GM12864 (cell line): ENCODE measurements at regions not wholly inside any gene's neighbourhood (a gene's known extent, or its start where the extent isn't known, plus 50 kb on each side); places are given as distances from the start of the nearest gene placed in this dataset.

ENCODE experiments used
- DNase-seq: peaks from one replicate; pipeline ENCODE4 v3.0.0-alpha.2; 2011; ENCODE audit warnings: low read depth
- H3K4me3 ChIP-seq: 2 replicates; pipeline ENCODE4 v1.5.1; 2011; ENCODE audit warnings: mild to moderate bottlenecking, low read depth, low read length, control low read depth
- TF ChIP-seq, protein P1 (sequence below): IDR thresholded peaks from 2 replicates; pipeline ENCODE4 v1.5.1; 2011; ENCODE audit warnings: low read depth, mild to moderate bottlenecking, moderate library complexity, low read length, control low read depth, inconsistent platforms; ENCODE audit errors: missing control alignments

DNA sequence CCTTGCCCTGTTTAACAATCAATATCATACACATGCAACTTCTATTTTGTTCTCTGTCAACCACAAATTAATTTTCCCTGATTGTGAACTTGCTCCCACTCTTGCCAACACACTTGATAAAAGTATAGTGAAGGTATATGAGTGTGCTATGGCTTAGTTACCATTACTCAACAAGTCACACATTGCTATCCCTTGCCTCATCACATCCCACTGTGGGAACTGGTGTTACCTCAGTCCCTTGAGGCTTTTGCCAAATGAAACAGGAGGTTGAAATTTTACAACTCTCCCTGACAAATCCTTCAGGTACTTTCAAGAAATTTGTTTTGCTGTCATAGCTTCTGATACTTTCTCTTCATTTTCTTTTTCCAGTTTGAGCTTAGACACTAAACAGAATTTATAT lies 472.5 kb upstream of the SEMA3D start:
- TF ChIP-seq, protein P1, sequence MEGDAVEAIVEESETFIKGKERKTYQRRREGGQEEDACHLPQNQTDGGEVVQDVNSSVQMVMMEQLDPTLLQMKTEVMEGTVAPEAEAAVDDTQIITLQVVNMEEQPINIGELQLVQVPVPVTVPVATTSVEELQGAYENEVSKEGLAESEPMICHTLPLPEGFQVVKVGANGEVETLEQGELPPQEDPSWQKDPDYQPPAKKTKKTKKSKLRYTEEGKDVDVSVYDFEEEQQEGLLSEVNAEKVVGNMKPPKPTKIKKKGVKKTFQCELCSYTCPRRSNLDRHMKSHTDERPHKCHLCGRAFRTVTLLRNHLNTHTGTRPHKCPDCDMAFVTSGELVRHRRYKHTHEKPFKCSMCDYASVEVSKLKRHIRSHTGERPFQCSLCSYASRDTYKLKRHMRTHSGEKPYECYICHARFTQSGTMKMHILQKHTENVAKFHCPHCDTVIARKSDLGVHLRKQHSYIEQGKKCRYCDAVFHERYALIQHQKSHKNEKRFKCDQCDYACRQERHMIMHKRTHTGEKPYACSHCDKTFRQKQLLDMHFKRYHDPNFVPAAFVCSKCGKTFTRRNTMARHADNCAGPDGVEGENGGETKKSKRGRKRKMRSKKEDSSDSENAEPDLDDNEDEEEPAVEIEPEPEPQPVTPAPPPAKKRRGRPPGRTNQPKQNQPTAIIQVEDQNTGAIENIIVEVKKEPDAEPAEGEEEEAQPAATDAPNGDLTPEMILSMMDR = no peak
- no peak for DNase-seq
- H3K4me3 ChIP-seq = no peak overlapping the region

DNA sequence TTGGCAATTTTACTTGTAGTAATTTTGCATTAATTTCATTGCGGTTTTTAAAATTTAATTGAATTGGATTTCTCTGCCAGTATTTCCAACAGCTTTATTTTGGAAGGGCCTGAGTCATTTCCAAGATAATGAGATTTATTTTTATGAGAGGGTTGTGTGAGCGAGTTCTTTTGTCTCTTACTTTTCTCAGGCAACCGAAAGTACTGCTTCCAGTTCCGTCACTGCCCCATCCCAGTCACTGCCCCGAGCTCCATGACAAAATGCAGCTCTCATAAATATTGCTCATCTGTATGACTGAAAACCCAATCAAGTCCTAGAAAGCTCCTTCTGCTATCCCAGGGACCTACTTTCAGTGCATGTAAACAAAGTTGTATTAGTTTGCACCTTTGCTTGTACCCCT lies 468.4 kb upstream of the SEMA3D start:
- TF ChIP-seq, protein P1 = no peak
- DNase-seq = no peak
- no peak overlapping the region for H3K4me3 ChIP-seq

DNA sequence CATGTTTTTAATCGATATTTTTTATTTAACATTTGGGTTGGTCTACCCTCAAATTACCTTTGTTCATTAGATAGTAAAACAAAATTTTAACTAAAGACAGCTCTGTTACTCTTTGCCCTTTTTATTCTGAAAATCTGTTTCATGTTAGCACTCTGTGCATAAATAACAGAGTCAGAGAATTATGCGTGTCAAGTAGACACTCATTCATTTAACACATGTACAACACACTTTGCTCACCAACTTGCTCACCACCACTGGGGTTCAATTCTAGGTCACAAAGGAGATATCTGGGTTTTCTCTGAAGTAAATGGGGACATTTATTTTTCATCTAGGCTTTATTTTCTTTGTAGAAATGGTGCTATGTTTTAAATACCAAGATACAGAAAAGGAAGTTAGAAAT lies 457.4 kb upstream of the SEMA3D start:
- DNase-seq = no peak
- TF ChIP-seq, protein P1 = no peak
- H3K4me3 ChIP-seq = no peak overlapping the region

DNA sequence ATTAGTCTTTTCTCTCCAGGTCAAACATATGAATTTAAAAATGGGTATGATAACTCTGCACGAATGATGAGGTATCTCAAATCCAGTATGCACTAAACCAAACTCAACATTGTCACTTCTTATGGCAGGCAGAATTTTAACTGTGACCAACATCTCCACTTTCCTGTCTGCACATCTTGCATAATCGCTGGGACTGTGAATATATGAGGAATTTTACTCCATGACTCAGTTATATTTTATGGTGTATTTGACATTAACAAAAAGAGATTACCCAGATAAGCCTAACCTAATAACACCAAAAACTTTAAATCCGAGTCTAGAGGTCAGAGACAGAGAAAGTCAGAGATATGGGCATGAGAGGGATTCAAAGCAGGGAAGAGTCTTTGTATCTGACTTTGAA lies 454.5 kb upstream of the SEMA3D start:
- no peak overlapping the region for H3K4me3 ChIP-seq
- TF ChIP-seq, protein P1 = no peak
- no peak for DNase-seq

DNA sequence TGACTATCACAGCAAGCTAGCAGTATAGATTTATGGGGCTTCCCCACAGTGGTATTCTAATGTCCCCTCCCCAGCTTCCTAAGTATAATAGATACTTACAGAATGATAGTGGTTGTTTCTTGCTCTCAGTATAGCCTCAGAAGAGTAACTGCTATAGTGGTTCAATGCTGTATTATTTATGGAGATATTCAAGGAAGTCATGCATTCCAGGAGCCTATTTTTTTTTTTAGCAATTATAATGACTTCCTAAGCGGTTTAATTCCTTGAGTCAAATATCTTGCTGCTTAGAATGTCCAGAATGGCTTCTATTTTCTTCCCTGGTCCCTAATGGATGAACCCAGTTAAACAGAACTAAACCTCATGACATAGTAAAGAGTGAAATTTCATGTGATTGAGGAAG lies 451.5 kb upstream of the SEMA3D start:
- DNase-seq = no peak
- H3K4me3 ChIP-seq = no peak overlapping the region
- TF ChIP-seq, protein P1 = no peak

DNA sequence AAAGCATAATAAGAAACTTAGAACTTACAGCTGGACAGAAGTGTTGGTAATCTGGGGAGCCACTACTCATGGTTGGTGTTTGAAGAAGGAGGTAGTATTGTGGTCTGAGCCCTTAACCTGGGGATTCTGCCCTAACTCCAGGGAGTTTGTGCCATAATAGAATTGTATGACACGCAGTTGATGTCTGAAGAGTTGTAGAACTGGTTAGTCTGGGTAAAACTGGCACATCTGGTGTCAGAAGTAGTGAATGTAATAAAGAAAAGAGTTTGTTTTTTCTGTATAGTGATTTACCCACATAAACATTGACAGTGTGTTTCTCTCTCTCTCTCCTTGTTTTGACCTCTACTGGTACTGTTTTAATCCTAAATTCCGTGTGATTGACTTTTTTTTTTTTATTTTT lies 448.1 kb upstream of the SEMA3D start:
- TF ChIP-seq, protein P1 = no peak
- H3K4me3 ChIP-seq = no peak overlapping the region
- no peak for DNase-seq

DNA sequence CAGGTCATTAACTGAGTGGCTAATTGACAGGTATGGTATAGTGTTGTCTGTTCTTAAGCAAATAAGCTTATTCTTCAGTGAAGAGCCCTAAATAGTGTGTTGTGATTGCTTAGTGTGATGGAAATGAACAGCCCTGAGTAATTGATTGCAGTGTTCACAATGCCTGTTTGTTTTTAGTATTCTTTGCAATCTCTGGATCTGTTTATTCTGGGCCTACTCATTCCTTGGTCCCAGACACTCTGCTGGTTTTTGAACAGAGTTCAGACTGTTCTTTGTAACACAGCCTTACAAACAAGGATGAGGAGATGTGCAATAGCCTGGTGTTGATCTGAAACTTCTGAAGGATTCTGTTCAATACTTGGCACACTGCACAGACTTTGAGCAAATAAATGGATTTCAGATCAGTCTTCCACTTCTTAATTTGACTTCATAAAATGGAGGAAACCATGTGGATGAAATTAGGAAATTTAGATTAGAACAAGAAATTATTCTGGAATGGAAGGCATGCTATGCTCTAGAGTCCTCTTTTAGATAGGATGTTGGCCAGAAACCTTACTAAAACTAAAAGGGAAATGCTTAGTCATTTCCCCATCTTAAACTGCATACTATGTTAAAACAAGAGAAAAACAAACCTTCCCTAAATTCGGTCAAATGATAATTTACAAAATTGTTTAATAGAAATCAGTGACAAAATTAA lies 444.2 kb upstream of the SEMA3D start:
- TF ChIP-seq, protein P1 = no peak
- no peak for DNase-seq
- H3K4me3 ChIP-seq = no peak overlapping the region
